GM12872 (cell line): ENCODE measurements at regions not wholly inside any gene's neighbourhood (a gene's known extent, or its start where the extent isn't known, plus 50 kb on each side); places are given as distances from the start of the nearest gene placed in this dataset.

ENCODE experiments used
- TF ChIP-seq, protein P1 (sequence below): IDR thresholded peaks from 3 replicates; pipeline ENCODE4 v1.5.1; 2011; ENCODE audit warnings: low read depth, mild to moderate bottlenecking, low read length, moderate library complexity; ENCODE audit not compliant: insufficient read depth

DNA sequence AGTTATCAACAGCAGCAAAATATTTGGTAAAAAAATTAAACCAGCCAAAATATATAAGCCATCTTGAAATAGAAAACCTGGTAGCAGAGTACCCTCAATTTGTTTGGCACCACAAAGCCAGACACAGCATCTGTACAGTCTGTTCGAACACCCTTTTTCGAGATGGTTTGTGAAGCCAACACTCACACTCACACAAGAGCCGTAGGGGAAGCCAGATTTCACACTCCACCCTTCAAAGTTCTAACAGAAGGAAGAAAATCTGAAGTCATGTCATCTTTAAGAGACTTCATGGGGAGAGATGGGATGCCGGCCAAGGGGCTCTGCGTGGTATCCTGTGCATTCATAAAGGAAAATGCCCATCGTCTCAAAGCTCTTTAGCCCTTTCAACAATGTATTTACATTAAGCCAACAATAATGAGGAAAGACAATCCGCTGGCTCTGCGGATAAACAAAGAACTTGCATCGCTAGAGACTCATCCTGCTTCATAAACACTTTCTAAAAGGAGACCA is 451.5 kb upstream of the CHST9 start:
- TF ChIP-seq, protein P1, sequence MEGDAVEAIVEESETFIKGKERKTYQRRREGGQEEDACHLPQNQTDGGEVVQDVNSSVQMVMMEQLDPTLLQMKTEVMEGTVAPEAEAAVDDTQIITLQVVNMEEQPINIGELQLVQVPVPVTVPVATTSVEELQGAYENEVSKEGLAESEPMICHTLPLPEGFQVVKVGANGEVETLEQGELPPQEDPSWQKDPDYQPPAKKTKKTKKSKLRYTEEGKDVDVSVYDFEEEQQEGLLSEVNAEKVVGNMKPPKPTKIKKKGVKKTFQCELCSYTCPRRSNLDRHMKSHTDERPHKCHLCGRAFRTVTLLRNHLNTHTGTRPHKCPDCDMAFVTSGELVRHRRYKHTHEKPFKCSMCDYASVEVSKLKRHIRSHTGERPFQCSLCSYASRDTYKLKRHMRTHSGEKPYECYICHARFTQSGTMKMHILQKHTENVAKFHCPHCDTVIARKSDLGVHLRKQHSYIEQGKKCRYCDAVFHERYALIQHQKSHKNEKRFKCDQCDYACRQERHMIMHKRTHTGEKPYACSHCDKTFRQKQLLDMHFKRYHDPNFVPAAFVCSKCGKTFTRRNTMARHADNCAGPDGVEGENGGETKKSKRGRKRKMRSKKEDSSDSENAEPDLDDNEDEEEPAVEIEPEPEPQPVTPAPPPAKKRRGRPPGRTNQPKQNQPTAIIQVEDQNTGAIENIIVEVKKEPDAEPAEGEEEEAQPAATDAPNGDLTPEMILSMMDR = no peak

DNA sequence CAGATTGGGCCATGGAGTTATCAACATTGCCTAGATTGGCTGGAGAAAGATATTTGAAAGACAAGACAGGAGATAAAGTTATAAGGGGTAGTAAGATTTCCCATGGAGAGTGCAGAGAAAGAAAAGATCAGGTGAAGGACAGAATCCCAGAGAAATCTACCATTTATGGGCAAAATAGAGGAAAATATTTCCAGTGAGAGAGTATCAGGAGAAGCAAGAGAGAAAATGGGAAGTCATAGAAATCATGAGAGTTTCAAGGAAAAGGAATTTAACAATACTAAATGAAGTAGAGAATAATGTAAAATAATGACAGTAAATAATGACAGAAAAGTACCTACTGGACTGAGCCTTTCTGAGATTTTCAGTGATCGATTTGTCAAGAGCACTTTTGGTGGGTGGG is 447.6 kb upstream of the CHST9 start:
- TF ChIP-seq, protein P1 = no peak

- TF ChIP-seq, protein P1 = no peak
Observed at GRCh38 chr18:27627927-27628326, 442.8 kb upstream of the CHST9 start.

DNA sequence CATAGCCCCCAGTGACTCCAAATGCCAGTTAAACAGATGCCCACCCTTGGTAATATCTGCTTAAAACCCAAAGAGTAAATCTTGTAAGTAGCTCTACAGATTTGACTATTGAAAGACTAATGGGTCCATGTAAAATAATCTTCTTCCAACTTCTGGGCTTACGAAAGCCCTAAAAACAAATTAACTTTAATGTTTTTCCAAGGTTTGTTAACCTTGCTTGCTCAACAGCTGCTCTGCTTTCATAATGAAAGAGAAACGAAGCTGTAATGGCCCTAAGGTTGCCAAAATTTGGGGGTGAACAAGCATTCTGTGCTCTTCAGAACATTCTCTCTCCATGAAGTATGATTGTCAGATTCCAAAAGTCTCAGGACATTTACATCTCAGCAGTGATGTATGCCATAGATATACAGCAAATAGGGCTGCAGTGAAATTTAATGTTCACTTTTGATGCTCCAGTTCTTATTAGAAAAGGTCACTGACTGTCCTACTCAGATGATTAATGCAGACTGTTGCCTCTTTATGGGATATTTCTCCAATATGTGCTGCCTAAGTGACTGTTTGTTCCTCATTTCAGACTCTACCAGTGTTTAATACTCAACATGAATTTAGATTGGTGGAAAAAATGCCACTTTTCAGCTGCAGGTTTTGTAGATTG is 436.3 kb upstream of the CHST9 start:
- TF ChIP-seq, protein P1 = no peak

- TF ChIP-seq, protein P1 = no peak
Observed at GRCh38 chr18:27619906-27620305, 434.8 kb upstream of the CHST9 start.

DNA sequence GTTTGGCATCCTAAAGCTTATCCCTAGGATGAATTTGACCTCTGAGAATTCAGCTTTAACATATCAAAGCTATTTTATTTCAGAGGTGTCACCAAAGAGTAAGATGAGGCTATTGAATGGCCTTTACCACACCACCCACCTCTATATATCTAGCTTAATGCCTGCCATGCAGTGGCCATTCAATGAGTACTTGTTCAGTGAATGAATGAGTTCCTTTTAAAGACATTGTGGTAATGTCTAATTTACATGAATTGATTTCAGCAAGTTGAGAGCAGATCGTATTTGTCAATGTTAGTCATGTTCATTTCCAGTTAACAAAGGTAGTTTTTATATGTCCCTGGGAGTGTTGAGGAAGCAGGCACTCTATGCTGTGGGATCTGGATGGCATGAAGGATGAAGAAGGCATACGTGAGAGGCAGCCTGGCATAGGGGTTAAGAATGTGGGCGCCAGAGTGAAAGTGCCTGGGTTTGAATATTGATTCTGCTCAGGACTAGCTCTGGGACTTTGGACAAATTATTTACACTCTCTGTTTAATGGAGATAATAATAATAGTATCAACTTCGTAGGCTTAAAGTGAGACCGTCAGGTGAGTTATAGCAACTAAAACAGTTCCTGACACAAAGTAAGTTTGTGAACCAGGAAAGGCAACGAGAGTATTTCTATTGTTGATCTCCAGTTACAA is 434.1 kb upstream of the CHST9 start:
- TF ChIP-seq, protein P1 = no peak

DNA sequence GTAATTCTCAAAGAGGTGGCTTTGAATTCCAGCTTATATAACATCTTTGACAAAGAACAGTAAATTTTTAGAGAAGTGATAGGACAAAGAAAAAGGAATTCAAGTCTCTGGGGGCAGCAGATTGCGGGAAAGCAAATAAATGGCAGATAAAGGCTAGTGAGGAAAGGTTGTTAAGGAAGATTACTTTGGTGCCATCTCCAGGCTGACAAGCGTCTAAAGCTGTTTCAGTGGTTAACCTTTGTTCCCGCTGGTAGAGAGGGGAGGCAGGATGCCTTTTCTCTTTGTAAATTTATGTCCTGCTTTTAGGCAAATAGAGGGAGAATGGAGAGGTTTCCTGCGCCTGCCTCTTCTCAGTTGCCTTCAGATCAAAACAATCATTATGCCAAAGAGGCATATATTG is 431.2 kb upstream of the CHST9 start:
- TF ChIP-seq, protein P1 = no peak
